Astrocyte (in vitro differentiated cells and primary cell): ENCODE measurements at regions not wholly inside any gene's neighbourhood (a gene's known extent, or its start where the extent isn't known, plus 50 kb on each side); places are given as distances from the start of the nearest gene placed in this dataset.

Experiments used
- EZH2 ChIP-seq: IDR thresholded peaks from 2 replicates; pipeline ENCODE4 v1.6.1; 2012; ENCODE audit warnings: mild to moderate bottlenecking, low read length, inconsistent platforms; ENCODE audit not compliant: insufficient read depth
- TF ChIP-seq, protein P1 (sequence below): IDR thresholded peaks from 2 replicates; pipeline ENCODE4 v1.5.1; 2011; ENCODE audit warnings: low read depth, mild to moderate bottlenecking, inconsistent platforms, low read length, moderate library complexity; ENCODE audit not compliant: insufficient read depth

GRCh38 chr1:101645810-101646209 lies 350.9 kb downstream of the OLFM3 start:
- TF ChIP-seq EZH2, result no peak
- TF ChIP-seq, protein P1, sequence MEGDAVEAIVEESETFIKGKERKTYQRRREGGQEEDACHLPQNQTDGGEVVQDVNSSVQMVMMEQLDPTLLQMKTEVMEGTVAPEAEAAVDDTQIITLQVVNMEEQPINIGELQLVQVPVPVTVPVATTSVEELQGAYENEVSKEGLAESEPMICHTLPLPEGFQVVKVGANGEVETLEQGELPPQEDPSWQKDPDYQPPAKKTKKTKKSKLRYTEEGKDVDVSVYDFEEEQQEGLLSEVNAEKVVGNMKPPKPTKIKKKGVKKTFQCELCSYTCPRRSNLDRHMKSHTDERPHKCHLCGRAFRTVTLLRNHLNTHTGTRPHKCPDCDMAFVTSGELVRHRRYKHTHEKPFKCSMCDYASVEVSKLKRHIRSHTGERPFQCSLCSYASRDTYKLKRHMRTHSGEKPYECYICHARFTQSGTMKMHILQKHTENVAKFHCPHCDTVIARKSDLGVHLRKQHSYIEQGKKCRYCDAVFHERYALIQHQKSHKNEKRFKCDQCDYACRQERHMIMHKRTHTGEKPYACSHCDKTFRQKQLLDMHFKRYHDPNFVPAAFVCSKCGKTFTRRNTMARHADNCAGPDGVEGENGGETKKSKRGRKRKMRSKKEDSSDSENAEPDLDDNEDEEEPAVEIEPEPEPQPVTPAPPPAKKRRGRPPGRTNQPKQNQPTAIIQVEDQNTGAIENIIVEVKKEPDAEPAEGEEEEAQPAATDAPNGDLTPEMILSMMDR, result no peak
